GM23338 (cell line): ENCODE measurements at regions not wholly inside any gene's neighbourhood (a gene's known extent, or its start where the extent isn't known, plus 50 kb on each side); places are given as distances from the start of the nearest gene placed in this dataset.

ENCODE experiments used
- ATAC-seq: fragments of 200-7000 bp; cut with Tn5 transposase; 3 replicates; pipeline ENCODE4 v1.9.1; 2020
- DNase-seq: peaks from one replicate; pipeline ENCODE4 v3.0.0-alpha.2; 2015; ENCODE audit warnings: low spot score
- H2AFZ ChIP-seq: fragments of 200-600 bp; sonication (generic); 2 replicates; pipeline ENCODE4 v1.8.0; 2016; ENCODE audit warnings: antibody characterized with exemption, mild to moderate bottlenecking, moderate library complexity
- H3F3A ChIP-seq: fragments of 200-600 bp; sonication (generic); replicated peaks from 2 replicates; pipeline ENCODE4 v1.8.0; 2017; ENCODE audit warnings: antibody characterized with exemption, mixed run types, low read depth
- H3K27ac ChIP-seq: fragments of 200-600 bp; sonication (generic); 2 replicates; pipeline ENCODE4 v1.6.1; 2016; ENCODE audit warnings: low read depth
- H3K27me3 ChIP-seq: fragments of 200-600 bp; sonication (generic); 2 replicates; pipeline ENCODE4 v1.8.0; 2016; ENCODE audit warnings: mild to moderate bottlenecking, mixed run types, moderate library complexity; ENCODE audit not compliant: insufficient read depth
- H3K36me3 ChIP-seq: fragments of 200-600 bp; sonication (generic); 2 replicates; pipeline ENCODE4 v1.8.0; 2016; ENCODE audit warnings: mild to moderate bottlenecking; ENCODE audit not compliant: insufficient read depth
- H3K4me1 ChIP-seq: fragments of 200-600 bp; sonication (generic); 2 replicates; pipeline ENCODE4 v1.8.0; 2016; ENCODE audit warnings: mild to moderate bottlenecking, moderate library complexity; ENCODE audit not compliant: insufficient read depth
- H3K4me2 ChIP-seq: fragments of 200-600 bp; sonication (generic); 2 replicates; pipeline ENCODE4 v1.7.1; 2017; ENCODE audit warnings: mixed run types
- H3K4me3 ChIP-seq: fragments of 200-600 bp; sonication (generic); 2 replicates; pipeline ENCODE4 v1.6.1; 2016; ENCODE audit warnings: mixed run types
- H3K79me2 ChIP-seq: fragments of 200-600 bp; sonication (generic); replicated peaks from 2 replicates; pipeline ENCODE4 v1.8.0; 2017; ENCODE audit warnings: mild to moderate bottlenecking; ENCODE audit not compliant: insufficient read depth
- H3K9me2 ChIP-seq: fragments of 200-600 bp; sonication (generic); 2 replicates; pipeline ENCODE4 v1.8.0; 2017; ENCODE audit not compliant: insufficient read depth
- H4K20me1 ChIP-seq: fragments of 200-600 bp; sonication (generic); replicated peaks from 2 replicates; pipeline ENCODE4 v1.8.0; 2017; ENCODE audit warnings: mild to moderate bottlenecking; ENCODE audit not compliant: insufficient read depth
- H3K27ac Mint-ChIP-seq: 2 replicates; pipeline ENCODE4 v1.8.0; 2020; ENCODE audit warnings: inconsistent platforms, mild to moderate bottlenecking, moderate library complexity, mixed read lengths
- H3K27me3 Mint-ChIP-seq: 3 replicates; pipeline ENCODE4 v1.8.0; 2022; ENCODE audit warnings: low read depth, mild to moderate bottlenecking, moderate library complexity, mixed read lengths, inconsistent platforms; ENCODE audit not compliant: insufficient read depth, poor library complexity
- H3K36me3 Mint-ChIP-seq: 3 replicates; pipeline ENCODE4 v1.8.0; 2021; ENCODE audit warnings: low read depth, mild to moderate bottlenecking, inconsistent platforms, moderate library complexity, mixed read lengths
- H3K4me1 Mint-ChIP-seq: 3 replicates; pipeline ENCODE4 v1.8.0; 2020; ENCODE audit warnings: mild to moderate bottlenecking, inconsistent platforms, mixed read lengths
- H3K4me3 Mint-ChIP-seq: 3 replicates; pipeline ENCODE4 v1.8.0; 2021; ENCODE audit warnings: moderate library complexity, mild to moderate bottlenecking, inconsistent platforms, mixed read lengths
- H3K9me3 Mint-ChIP-seq: 3 replicates; pipeline ENCODE4 v1.8.0; 2020; ENCODE audit warnings: moderate library complexity, mild to moderate bottlenecking, inconsistent platforms, mixed read lengths
- CREB1 ChIP-seq: fragments of 250-450 bp; sonication (Bioruptor Pico); IDR thresholded peaks from 2 replicates; pipeline ENCODE4 v1.5.0; 2020; ENCODE audit warnings: low read depth, mild to moderate bottlenecking, moderate library complexity
- EZH2 ChIP-seq: fragments of 200-600 bp; sonication (generic); IDR thresholded peaks from one replicate; pipeline ENCODE4 v1.8.0; 2017; ENCODE audit warnings: antibody characterized with exemption, mild to moderate bottlenecking, low read depth; ENCODE audit not compliant: unreplicated experiment
- JUNB ChIP-seq: IDR thresholded peaks from one replicate; pipeline ENCODE4 v1.6.1; 2016; ENCODE audit warnings: antibody characterized with exemption; ENCODE audit not compliant: unreplicated experiment
- NANOG ChIP-seq: IDR thresholded peaks from 2 replicates; pipeline ENCODE4 v1.6.1; 2016; ENCODE audit warnings: antibody characterized with exemption, borderline replicate concordance
- POLR2AphosphoS5 ChIP-seq: IDR thresholded peaks from 2 replicates; pipeline ENCODE4 v1.6.1; 2016; ENCODE audit warnings: antibody characterized with exemption, low read depth
- REST ChIP-seq: IDR thresholded peaks from one replicate; pipeline ENCODE4 v1.6.1; 2018; ENCODE audit warnings: antibody characterized with exemption; ENCODE audit not compliant: unreplicated experiment
- STAT1 ChIP-seq: IDR thresholded peaks from one replicate; pipeline ENCODE4 v1.6.1; 2016; ENCODE audit warnings: antibody characterized with exemption; ENCODE audit not compliant: unreplicated experiment
- ZNF114 ChIP-seq: fragments of 250-450 bp; sonication (Bioruptor Pico); IDR thresholded peaks from 2 replicates; pipeline ENCODE4 v1.5.0; 2020; ENCODE audit warnings: mild to moderate bottlenecking, moderate library complexity
- ZNF462 ChIP-seq: fragments of 250-450 bp; sonication (Bioruptor Pico); IDR thresholded peaks from 2 replicates; pipeline ENCODE4 v1.5.0; 2020; ENCODE audit warnings: mild to moderate bottlenecking, moderate library complexity

GRCh38 chr3:177347611-177348010 is 150.3 kb upstream of the TBL1XR1 start:
- no peak overlapping the region for H2AFZ ChIP-seq
- H3K27ac ChIP-seq: no peak overlapping the region
- Mint-ChIP-seq H3K27me3 (peaks cover 42% of the 10 kb centered on the region), H3K9me3 (no peaks in the 10 kb centered on the region), H3K36me3 (no peaks in the 10 kb centered on the region), H3K27ac (no peak overlapping the region), H3K4me1 (peaks cover 20% of the 10 kb centered on the region; the same call in 2 of the 3 replicates), H3K4me3 (no peak overlapping the region)
- H3K79me2 ChIP-seq: no peaks in the 10 kb centered on the region
- TF ChIP-seq ZNF462 (CRISPR knock-in tag) (no peak), EZH2 (no peak), ZNF114 (CRISPR knock-in tag) (no peak), POLR2AphosphoS5 (no peak), JUNB (no peak), NANOG (no peak), REST (no peak), STAT1 (no peak), CREB1 (CRISPR knock-in tag) (no peak)
- ATAC-seq (no peak), DNase-seq (no peak)
- H3K9me2 ChIP-seq: no peaks in the 10 kb centered on the region
- H4K20me1 ChIP-seq: no peaks in the 10 kb centered on the region; the same call in 1 of the 2 replicates
- no peaks in the 10 kb centered on the region for H3F3A ChIP-seq
- no peak overlapping the region for H3K4me3 ChIP-seq
- H3K4me1 ChIP-seq: peaks cover 13% of the 10 kb centered on the region
- H3K4me2 ChIP-seq: no peak overlapping the region
- peaks cover 78% of the 10 kb centered on the region for H3K27me3 ChIP-seq
- no peaks in the 10 kb centered on the region for H3K36me3 ChIP-seq
